GM19043 (cell line): ENCODE measurements at regions not wholly inside any gene's neighbourhood (a gene's known extent, or its start where the extent isn't known, plus 50 kb on each side); places are given as distances from the start of the nearest gene placed in this dataset.

Source experiments
- ATAC-seq: cut with Tn5 transposase; IDR thresholded peaks from one replicate; pipeline ENCODE4 v1.9.1; 2021; ENCODE audit warnings: low read depth; ENCODE audit not compliant: unreplicated experiment

- ATAC-seq = no peak
Observed at GRCh38 chr2:223545406-223545805, 56.8 kb downstream of the SCG2 start.

- no peak for ATAC-seq
Observed at GRCh38 chr2:223545830-223546229, 56.3 kb downstream of the SCG2 start.
